H1 (cell line): ENCODE measurements at regions not wholly inside any gene's neighbourhood (a gene's known extent, or its start where the extent isn't known, plus 50 kb on each side); places are given as distances from the start of the nearest gene placed in this dataset.

Experiments
- CTCF ChIA-PET: fragments of 300-600 bp; sonication (Branson Sonifier 250); formaldehyde crosslinking; loops from one replicate; lab custom pipeline; 2021; ENCODE audit not compliant: partially characterized antibody; lab: Charles Lee
- POLR2A ChIA-PET: fragments of 300-600 bp; sonication (Branson Sonifier 250); formaldehyde crosslinking; loops from one replicate; lab custom pipeline; 2021; ENCODE audit warnings: inconsistent platforms; ENCODE audit not compliant: partially characterized antibody; lab: Charles Lee
- DNase-seq, 2 experiments: peaks; one replicate each; pipeline versions ENCODE4 v3.0.0 to v3.0.0-alpha.2; 2010 to 2022; ENCODE audit warnings: low spot score in 2 of 2, low read depth in 1 of 2, mixed read lengths in 1 of 2
- FAIRE-seq: peaks from 2 replicates; lab custom pipeline; 2011; peaks lifted over from hg19 to GRCh38; lab: Jason Lieb, UNC
- H2AFZ ChIP-seq: 2 replicates; pipeline ENCODE4 v1.8.1; 2012; ENCODE audit warnings: low read length, inconsistent platforms
- H2AK5ac ChIP-seq: 2 replicates; pipeline ENCODE4 v1.6.1; 2013; ENCODE audit warnings: low read depth, low read length
- H2BK120ac ChIP-seq: replicated peaks from 2 replicates; pipeline ENCODE3; 2013; ENCODE audit warnings: low read depth, low read length, inconsistent platforms
- H2BK12ac ChIP-seq: 2 replicates; pipeline ENCODE4 v1.6.1; 2013; ENCODE audit warnings: low read depth, low read length
- H2BK15ac ChIP-seq: 2 replicates; pipeline ENCODE4 v1.6.1; 2013; ENCODE audit warnings: low read length
- H2BK20ac ChIP-seq: 2 replicates; pipeline ENCODE4 v1.6.1; 2013; ENCODE audit warnings: low read length
- H2BK5ac ChIP-seq: 2 replicates; pipeline ENCODE4 v1.6.1; 2013; ENCODE audit warnings: low read depth, low read length
- H3K14ac ChIP-seq: 2 replicates; pipeline ENCODE4 v1.6.1; 2013; ENCODE audit warnings: inconsistent platforms; ENCODE audit not compliant: insufficient read length
- H3K18ac ChIP-seq: 2 replicates; pipeline ENCODE4 v1.6.1; 2013; ENCODE audit warnings: low read length; ENCODE audit errors: extremely low read depth
- H3K23ac ChIP-seq: 2 replicates; pipeline ENCODE4 v1.6.1; 2013; ENCODE audit warnings: inconsistent platforms; ENCODE audit not compliant: insufficient read length
- H3K23me2 ChIP-seq: 2 replicates; pipeline ENCODE4 v1.6.1; 2013; ENCODE audit warnings: low read depth, low read length
- H3K27ac ChIP-seq: 2 replicates; pipeline ENCODE4 v1.6.1; 2011; ENCODE audit warnings: low read depth, low read length, inconsistent platforms
- H3K27me3 ChIP-seq, 4 experiments: replicated peaks in 1 of 4; 1 replicate in 1 of 4; 2 replicates in 3 of 4; pipeline versions ENCODE4 v1.6.1 to v1.8.1; 2011 to 2013; ENCODE audit warnings: low read length in 3 of 4, mild to moderate bottlenecking in 3 of 4, inconsistent platforms in 2 of 4, mixed read lengths in 2 of 4, moderate library complexity in 1 of 4; ENCODE audit not compliant: control insufficient read depth in 3 of 4, insufficient read depth in 3 of 4; ENCODE audit errors: extremely low read depth in 1 of 4
- H3K36me3 ChIP-seq, 4 experiments: 2 replicates each; pipeline versions ENCODE4 v1.6.1 to v1.8.1; 2011 to 2013; ENCODE audit warnings: mild to moderate bottlenecking in 4 of 4, low read length in 3 of 4, moderate library complexity in 2 of 4, control low read depth in 1 of 4, inconsistent platforms in 1 of 4; ENCODE audit not compliant: insufficient read depth in 4 of 4, control insufficient read depth in 2 of 4
- H3K4ac ChIP-seq: replicated peaks from 2 replicates; pipeline ENCODE3; 2013; ENCODE audit warnings: low read length, low read depth, mixed read lengths, inconsistent platforms; ENCODE audit not compliant: insufficient read length
- H3K4me1 ChIP-seq, 4 experiments: replicated peaks in 1 of 4; 1 replicate in 1 of 4; 2 replicates in 3 of 4; pipeline versions ENCODE4 v1.6.1 to v1.8.1; 2011 to 2013; ENCODE audit warnings: low read length in 3 of 4, inconsistent platforms in 2 of 4, mixed read lengths in 1 of 4; ENCODE audit not compliant: insufficient read depth in 4 of 4, control insufficient read depth in 3 of 4
- H3K4me2 ChIP-seq, 2 experiments: 2 replicates each; pipeline versions ENCODE4 v1.6.1 to v1.8.1; 2011 to 2013; ENCODE audit warnings: low read depth in 2 of 2, low read length in 2 of 2, control low read depth in 1 of 2, inconsistent platforms in 1 of 2, mild to moderate bottlenecking in 1 of 2; ENCODE audit not compliant: insufficient read depth in 1 of 2
- H3K4me3 ChIP-seq, 4 experiments: fragments of 200-600, 300-600 bp in 1 of 4; sonication (generic), shearing (Covaris generic), sonication (Bioruptor Twin) in 1 of 4; 2 replicates each; pipeline versions ENCODE4 v1.5.1 to v1.8.1; 2011 to 2016; ENCODE audit warnings: low read length in 4 of 4, low read depth in 3 of 4, control low read depth in 2 of 4, inconsistent platforms in 2 of 4, mild to moderate bottlenecking in 2 of 4, mixed read lengths in 1 of 4, moderate library complexity in 1 of 4; ENCODE audit not compliant: insufficient read depth in 2 of 4; ENCODE audit errors: extremely low read depth in 1 of 4
- H3K56ac ChIP-seq: replicated peaks from 2 replicates; pipeline ENCODE3; 2013; ENCODE audit warnings: low read depth, mild to moderate bottlenecking, mixed read lengths, low read length, inconsistent platforms; ENCODE audit not compliant: insufficient read length
- H3K79me1 ChIP-seq: 2 replicates; pipeline ENCODE4 v1.6.1; 2013; ENCODE audit warnings: low read depth, low read length, control low read depth
- H3K79me2 ChIP-seq, 2 experiments: 2 replicates each; pipeline versions ENCODE4 v1.6.1 to v1.8.1; 2012 to 2013; ENCODE audit warnings: low read length in 2 of 2, mild to moderate bottlenecking in 2 of 2, inconsistent platforms in 1 of 2; ENCODE audit not compliant: insufficient read depth in 2 of 2, control insufficient read depth in 1 of 2
- H3K9ac ChIP-seq, 4 experiments: replicated peaks in 1 of 4; 1 replicate in 1 of 4; 2 replicates in 3 of 4; pipeline versions ENCODE4 v1.6.1 to v1.8.1; 2011 to 2013; ENCODE audit warnings: low read depth in 3 of 4, low read length in 3 of 4, control low read depth in 2 of 4, mild to moderate bottlenecking in 2 of 4, moderate library complexity in 2 of 4, inconsistent platforms in 1 of 4; ENCODE audit errors: extremely low read depth in 1 of 4
- H3K9me3 ChIP-seq, 2 experiments: 2 replicates each; pipeline versions ENCODE4 v1.6.1 to v1.8.1; 2012 to 2013; ENCODE audit warnings: mild to moderate bottlenecking in 2 of 2, moderate library complexity in 2 of 2, control low read depth in 1 of 2, inconsistent platforms in 1 of 2, low read depth in 1 of 2, low read length in 1 of 2, mixed read lengths in 1 of 2; ENCODE audit not compliant: insufficient read depth in 2 of 2
- H4K20me1 ChIP-seq, 2 experiments: replicated peaks in 1 of 2; 2 replicates each; pipeline versions ENCODE3 to v1.8.1; 2011 to 2013; ENCODE audit warnings: inconsistent platforms in 2 of 2, low read length in 2 of 2, mild to moderate bottlenecking in 1 of 2; ENCODE audit not compliant: insufficient read depth in 2 of 2, control insufficient read depth in 1 of 2
- H4K5ac ChIP-seq: 2 replicates; pipeline ENCODE4 v1.6.1; 2013; ENCODE audit warnings: low read length, low read depth, mixed read lengths, inconsistent platforms; ENCODE audit not compliant: insufficient read length
- H4K8ac ChIP-seq: 2 replicates; pipeline ENCODE4 v1.8.0; 2013; ENCODE audit warnings: mild to moderate bottlenecking, moderate library complexity, low read length, inconsistent platforms; ENCODE audit not compliant: insufficient read depth; ENCODE audit errors: extremely low read depth
- H4K91ac ChIP-seq: replicated peaks from 2 replicates; pipeline ENCODE3; 2013; ENCODE audit warnings: low read length, mixed read lengths, inconsistent platforms; ENCODE audit not compliant: insufficient read length
- SUZ12 ChIP-seq: fragments of 200-600 bp; sonication (generic); IDR thresholded peaks from 2 replicates; pipeline ENCODE4 v1.6.1; 2012; ENCODE audit warnings: mild to moderate bottlenecking, inconsistent platforms, low read length, moderate library complexity, mixed read lengths
- WGBS, 2 experiments: shearing (Covaris generic) in 1 of 2; methylation state at CpG; one replicate each; pipeline versions ENCODE4 v1.1.6 to v1.1.7; 2013 to 2015; ENCODE audit warnings: low lambda C conversion rate in 2 of 2, mixed read lengths in 2 of 2, inconsistent platforms in 1 of 2, low coverage in 1 of 2, missing lambda C conversion rate in 1 of 2; ENCODE audit not compliant: insufficient replicate concordance in 2 of 2, insufficient coverage in 1 of 2, insufficient read length in 1 of 2; ENCODE audit errors: extremely low coverage in 1 of 2, missing lambda C conversion rate in 1 of 2; 5-methylcytosine and 5-hydroxymethylcytosine counted together

GRCh38 chr2:163493359-163494298 is 242.2 kb downstream of the FIGN start:
- ChIA-PET CTCF (interaction anchor here (0.5 kb wide), 1 partner anchor 158 kb away, joined by 3 read pairs; no protein-coding TSS in a partner anchor), POLR2A (no interaction called here)
- Histone ChIP-seq H4K5ac (no peak overlapping the region), H3K9ac (no peak overlapping the region), H2AK5ac (no peak overlapping the region), H3K4ac (no peak overlapping the region), H3K23ac (no peak overlapping the region), H3K23me2 (no peaks in the 10 kb centered on the region), H3K27ac (no peak overlapping the region), H3K4me1 (no peaks in the 10 kb centered on the region), H2BK15ac (no peak overlapping the region), H4K20me1 (no peaks in the 10 kb centered on the region), H3K18ac (no peak overlapping the region), H4K91ac (no peak overlapping the region), H2AFZ (no peak overlapping the region), H3K4me2 (no peak overlapping the region), H2BK120ac (no peak overlapping the region), H3K27me3 (no peaks in the 10 kb centered on the region), H3K79me1 (no peaks in the 10 kb centered on the region), H2BK20ac (no peak overlapping the region), H3K4me3 (no peak overlapping the region), H2BK5ac (no peak overlapping the region), H3K56ac (no peak overlapping the region), H3K14ac (no peak overlapping the region), H2BK12ac (no peak overlapping the region), H3K79me2 (no peaks in the 10 kb centered on the region), H3K36me3 (no peaks in the 10 kb centered on the region), H4K8ac (no peak overlapping the region), H3K9me3 (peaks cover 0 to 2% of the 10 kb centered on the region in 2 experiments; a peak in 1 of 4 replicates)
- 89% methylated on average over 13 of the region's 13 CpGs; no CpG with 5 or more reads in 1 of the 2 experiments for WGBS, 2 experiments
- DNase-seq: no peak
- no peak for FAIRE-seq
- no peak for TF ChIP-seq SUZ12
